Osteocyte (in vitro differentiated cells): ENCODE measurements at regions not wholly inside any gene's neighbourhood (a gene's known extent, or its start where the extent isn't known, plus 50 kb on each side); places are given as distances from the start of the nearest gene placed in this dataset.
A peak's percentile ranks its signal among the peaks of the same experiment; 100 is the strongest.

Experiments
- DNase-seq: peaks from one replicate; pipeline ENCODE4 v3.0.0; 2021; ENCODE audit warnings: mixed read lengths; ENCODE audit not compliant: unreplicated experiment; ENCODE audit errors: extremely low spot score
- H3K27ac Mint-ChIP-seq: one replicate; pipeline ENCODE4 v1.8.0; 2021; ENCODE audit warnings: mild to moderate bottlenecking, mixed read lengths; ENCODE audit not compliant: unreplicated experiment
- H3K27me3 Mint-ChIP-seq: one replicate; pipeline ENCODE4 v1.8.0; 2021; ENCODE audit warnings: mixed read lengths; ENCODE audit not compliant: unreplicated experiment
- H3K36me3 Mint-ChIP-seq: one replicate; pipeline ENCODE4 v1.8.0; 2021; ENCODE audit warnings: mixed read lengths; ENCODE audit not compliant: unreplicated experiment
- H3K4me1 Mint-ChIP-seq: one replicate; pipeline ENCODE4 v1.8.0; 2021; ENCODE audit warnings: mixed read lengths; ENCODE audit not compliant: unreplicated experiment
- H3K4me3 Mint-ChIP-seq: one replicate; pipeline ENCODE4 v1.8.0; 2021; ENCODE audit warnings: mild to moderate bottlenecking, moderate library complexity, mixed read lengths; ENCODE audit not compliant: unreplicated experiment
- H3K9me3 Mint-ChIP-seq: one replicate; pipeline ENCODE4 v1.8.0; 2021; ENCODE audit warnings: mixed read lengths; ENCODE audit not compliant: unreplicated experiment
- CTCF ChIP-seq: fragments of 200-600 bp; sonication (generic); IDR thresholded peaks from 2 replicates; pipeline ENCODE4 v1.5.0; 2021; ENCODE audit warnings: antibody characterized with exemption, mild to moderate bottlenecking, moderate library complexity

- Mint-ChIP-seq H3K4me3 (no peak overlapping the region), H3K4me1 (peaks cover 7% of the 10 kb centered on the region), H3K27ac (no peak overlapping the region), H3K27me3 (no peaks in the 10 kb centered on the region), H3K9me3 (no peaks in the 10 kb centered on the region), H3K36me3 (no peaks in the 10 kb centered on the region)
- no peak for TF ChIP-seq CTCF
- no peak for DNase-seq
Measured at GRCh38 chr6:147054871-147055270, 149.3 kb upstream of the STXBP5 start.

- Mint-ChIP-seq H3K36me3 (no peaks in the 10 kb centered on the region), H3K27ac (no peak overlapping the region), H3K4me3 (no peak overlapping the region), H3K9me3 (no peaks in the 10 kb centered on the region), H3K4me1 (peaks cover 7% of the 10 kb centered on the region), H3K27me3 (no peaks in the 10 kb centered on the region)
- TF ChIP-seq CTCF: no peak
- DNase-seq: no peak
Measured at GRCh38 chr6:147055821-147056392, 148.3 kb upstream of the STXBP5 start.

GRCh38 chr6:147057188-147057587 is 147.0 kb upstream of the STXBP5 start:
- H3K4me3 Mint-ChIP-seq: no peak overlapping the region
- H3K27me3 Mint-ChIP-seq: no peaks in the 10 kb centered on the region
- peaks cover 7% of the 10 kb centered on the region for H3K4me1 Mint-ChIP-seq
- H3K36me3 Mint-ChIP-seq: no peaks in the 10 kb centered on the region
- H3K9me3 Mint-ChIP-seq: no peaks in the 10 kb centered on the region
- no peak overlapping the region for H3K27ac Mint-ChIP-seq
- no peak for DNase-seq
- no peak for TF ChIP-seq CTCF

- Mint-ChIP-seq H3K9me3 (no peaks in the 10 kb centered on the region), H3K4me3 (no peak overlapping the region), H3K36me3 (no peaks in the 10 kb centered on the region), H3K4me1 (peaks cover 7% of the 10 kb centered on the region), H3K27ac (peak overlapping the region; percentile 20), H3K27me3 (no peaks in the 10 kb centered on the region)
- DNase-seq: no peak
- TF ChIP-seq CTCF: no peak
Measured at GRCh38 chr6:147057705-147058342, 146.4 kb upstream of the STXBP5 start.

- H3K9me3 Mint-ChIP-seq: no peaks in the 10 kb centered on the region
- DNase-seq: no peak
- H3K36me3 Mint-ChIP-seq: no peaks in the 10 kb centered on the region
- H3K4me1 Mint-ChIP-seq: peaks cover 13% of the 10 kb centered on the region
- no peak overlapping the region for H3K27ac Mint-ChIP-seq
- no peaks in the 10 kb centered on the region for H3K27me3 Mint-ChIP-seq
- H3K4me3 Mint-ChIP-seq: no peak overlapping the region
- TF ChIP-seq CTCF: no peak
Measured at GRCh38 chr6:147058786-147059385, 145.3 kb upstream of the STXBP5 start.
